Fibroblast of pulmonary artery (primary cell): ENCODE measurements at regions not wholly inside any gene's neighbourhood (a gene's known extent, or its start where the extent isn't known, plus 50 kb on each side); places are given as distances from the start of the nearest gene placed in this dataset.
"Not testable (repeated sequence)": the region's sequence is repeated elsewhere in the genome, so short reads cannot be mapped to it uniquely, and the experiment has no call there.

Experiments
- DNase-seq: peaks from one replicate; pipeline ENCODE4 v3.0.0-alpha.2; 2010; ENCODE audit warnings: low read depth
- H3K4me3 ChIP-seq: replicated peaks from 2 replicates; pipeline ENCODE4 v1.5.1; 2011; ENCODE audit warnings: low read depth, mild to moderate bottlenecking, control low read depth, low read length, moderate library complexity
- CTCF ChIP-seq: IDR thresholded peaks from 2 replicates; pipeline ENCODE4 v1.5.1; 2011; ENCODE audit warnings: mild to moderate bottlenecking, control low read depth, low read length, inconsistent platforms; ENCODE audit errors: missing control alignments

- TF ChIP-seq CTCF: no peak
- DNase-seq: no peak
- no peak overlapping the region for H3K4me3 ChIP-seq
Measured at GRCh38 chr14:35934499-35934898, 108.4 kb downstream of the BRMS1L start.

GRCh38 chr14:35932659-35933159 is 106.6 kb downstream of the BRMS1L start:
- DNase-seq: no peak
- TF ChIP-seq CTCF: no peak
- H3K4me3 ChIP-seq: no peak overlapping the region

GRCh38 chr14:35932136-35932535 is 106.0 kb downstream of the BRMS1L start:
- TF ChIP-seq CTCF: no peak
- H3K4me3 ChIP-seq: no peak overlapping the region
- DNase-seq: no peak

GRCh38 chr14:35931346-35931745 is 105.2 kb downstream of the BRMS1L start:
- TF ChIP-seq CTCF: no peak
- H3K4me3 ChIP-seq: no peak overlapping the region
- no peak for DNase-seq

- H3K4me3 ChIP-seq: no peak overlapping the region
- TF ChIP-seq CTCF: no peak
- DNase-seq: no peak
Measured at GRCh38 chr14:35929186-35929585, 103.0 kb downstream of the BRMS1L start.

GRCh38 chr14:35927727-35928126 is 101.6 kb downstream of the BRMS1L start:
- no peak for DNase-seq
- no peak for TF ChIP-seq CTCF
- no peak overlapping the region for H3K4me3 ChIP-seq

GRCh38 chr14:35925319-35925718 is 99.2 kb downstream of the BRMS1L start:
- DNase-seq: no peak
- H3K4me3 ChIP-seq: no peak overlapping the region
- no peak for TF ChIP-seq CTCF

- not testable (repeated sequence) for H3K4me3 ChIP-seq, DNase-seq
Measured at GRCh38 chr14:35922590-35922989, 96.5 kb downstream of the BRMS1L start.
